ENCODE measurements at regions not wholly inside any gene's neighbourhood (a gene's known extent, or its start where the extent isn't known, plus 50 kb on each side); places are given as distances from the start of the nearest gene placed in this dataset.
"Not testable (repeated sequence)": the region's sequence is repeated elsewhere in the genome, so short reads cannot be mapped to it uniquely, and the experiment has no call there.

DNA sequence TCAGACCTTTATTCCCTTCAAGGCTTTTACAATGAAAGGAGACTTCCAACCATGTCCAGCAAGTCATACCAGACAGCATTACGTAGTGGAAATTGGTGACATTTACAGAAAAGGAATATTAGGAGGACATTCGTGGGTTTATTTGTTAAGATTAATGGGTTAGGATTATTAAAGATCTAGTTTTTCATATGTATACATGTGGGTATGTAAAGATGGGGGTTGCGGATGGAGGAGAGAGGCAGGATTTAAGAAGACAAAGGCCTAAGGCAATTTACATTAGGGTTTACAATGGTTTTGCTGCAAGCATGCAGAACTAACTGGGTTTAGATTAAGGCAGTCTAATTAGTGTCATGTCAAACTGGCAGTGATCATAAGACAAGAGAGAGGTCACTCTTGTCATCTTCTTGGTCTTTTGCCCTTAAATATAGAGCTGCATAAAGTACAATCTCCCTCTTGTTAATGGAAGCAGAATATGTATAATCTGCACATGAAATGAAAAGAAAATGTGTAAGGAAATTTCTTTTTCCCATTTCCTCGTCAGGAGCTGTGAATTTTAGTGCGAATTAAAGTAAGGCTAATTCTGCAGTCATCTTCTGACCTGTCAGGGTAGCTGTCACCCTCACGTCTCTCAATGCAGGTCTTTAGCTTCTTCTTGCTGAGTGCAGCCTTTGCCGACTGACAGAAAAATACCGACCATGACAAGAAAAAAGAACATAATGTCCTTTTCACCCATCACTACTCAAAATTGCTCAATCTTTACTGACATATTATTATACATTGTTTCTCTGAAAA lies 258.9 kb upstream of the MEIS2 start:
- Mint-ChIP-seq H3K4me3 (no peak overlapping the region), H3K4me1 (no peaks in the 10 kb centered on the region), H3K27me3 (no peaks in the 10 kb centered on the region), H3K9me3 (peaks cover 0 to 7% of the 10 kb centered on the region in 2 donors), H3K27ac (no peak overlapping the region)
- DNase-seq = no peak
- ATAC-seq = no peak

DNA sequence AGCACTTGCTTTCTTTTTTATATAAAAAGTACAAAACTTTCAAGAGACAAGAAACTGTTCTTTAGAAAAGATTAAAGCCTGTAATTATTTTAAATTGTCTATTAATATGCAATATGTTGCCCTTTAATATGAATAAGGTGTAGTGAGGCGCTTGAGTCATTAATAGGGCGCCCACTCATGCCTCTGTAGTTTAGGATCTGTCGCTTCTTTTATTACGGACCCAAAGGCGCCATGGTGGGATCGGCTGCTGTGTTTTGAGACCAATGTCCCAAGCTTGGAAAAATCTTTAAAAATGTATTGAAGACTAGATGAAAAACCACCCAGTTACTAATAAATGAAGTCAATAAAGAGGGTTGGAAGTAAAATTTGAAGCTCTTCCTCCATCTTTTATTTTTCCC lies 259.5 kb upstream of the MEIS2 start:
- H3K9me3 Mint-ChIP-seq = peaks cover 0 to 7% of the 10 kb centered on the region in 2 donors
- no peaks in the 10 kb centered on the region for H3K27me3 Mint-ChIP-seq
- H3K27ac Mint-ChIP-seq = no peak overlapping the region

DNA sequence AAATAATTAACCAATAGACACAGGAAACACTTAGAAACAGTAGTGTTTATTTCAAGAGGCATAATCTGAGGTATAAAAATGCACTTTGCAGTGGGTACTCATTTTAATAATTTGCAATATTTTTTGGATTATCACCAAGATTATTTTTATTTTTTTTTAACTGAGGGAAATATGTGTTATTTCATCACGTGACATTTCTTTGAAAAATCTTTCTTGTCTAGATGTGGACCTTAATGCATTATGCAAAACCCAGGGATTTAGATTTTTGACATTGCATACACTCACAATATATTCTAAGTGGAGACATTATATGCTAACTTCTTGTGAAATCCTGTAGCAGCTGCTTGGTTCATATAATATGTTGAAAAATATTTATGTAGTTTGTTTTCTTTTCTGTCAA lies 260.4 kb upstream of the MEIS2 start:
- H3K4me3 Mint-ChIP-seq = no peak overlapping the region
- H3K9me3 Mint-ChIP-seq = peaks cover 0 to 7% of the 10 kb centered on the region in 2 donors
- no peaks in the 10 kb centered on the region for H3K27me3 Mint-ChIP-seq
- ATAC-seq (no peak), DNase-seq (no peak)
- no peak overlapping the region for H3K27ac Mint-ChIP-seq
- no peaks in the 10 kb centered on the region for H3K4me1 Mint-ChIP-seq

More for the DNA sequence above, 259.5 kb upstream of the MEIS2 start:
- H3K4me1 Mint-ChIP-seq = no peaks in the 10 kb centered on the region
- ATAC-seq (no peak), DNase-seq (no peak)
- H3K4me3 Mint-ChIP-seq = no peak overlapping the region

DNA sequence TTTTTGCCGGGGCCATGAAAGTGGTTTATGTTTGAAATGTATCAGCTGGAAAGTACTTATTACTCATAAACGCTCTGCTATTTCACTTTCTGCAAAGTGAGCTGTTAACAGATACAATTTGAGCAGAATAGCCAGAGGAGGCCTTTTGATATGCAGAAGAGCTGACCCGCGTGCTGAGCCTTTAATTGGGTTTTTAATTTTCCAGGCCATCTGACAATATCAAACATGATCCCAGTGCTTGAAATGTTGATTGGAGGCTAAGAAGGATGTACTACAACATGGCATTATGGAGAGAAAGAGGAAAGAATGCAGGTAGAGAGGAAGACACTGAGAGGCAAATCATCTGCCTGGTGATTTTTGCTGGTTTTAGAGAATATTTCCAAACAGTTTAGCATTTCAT lies 261.3 kb upstream of the MEIS2 start:
- no peak overlapping the region for H3K27ac Mint-ChIP-seq
- ATAC-seq = no peak

DNA sequence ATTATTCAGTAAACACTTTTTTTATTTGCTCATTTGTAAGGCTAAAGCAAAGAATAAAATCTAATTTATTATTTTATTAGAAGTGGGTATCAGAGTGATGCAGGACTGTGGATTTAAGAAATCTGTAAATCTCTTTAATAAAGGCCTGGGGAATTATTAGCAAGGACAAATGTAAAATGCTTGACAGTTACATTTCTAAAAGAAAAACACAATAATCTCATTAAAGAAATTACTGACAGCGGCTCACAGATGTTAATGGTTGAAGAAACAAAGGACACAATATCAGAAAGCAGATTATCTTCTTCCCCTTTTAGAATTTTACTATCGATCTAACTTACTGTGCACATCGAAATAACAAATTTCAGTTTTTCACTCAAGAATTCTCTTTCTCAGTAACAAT lies 262.1 kb upstream of the MEIS2 start:
- ATAC-seq = no peak
- DNase-seq = no peak
- Mint-ChIP-seq H3K9me3 (peaks cover 0 to 7% of the 10 kb centered on the region in 2 donors), H3K27me3 (no peaks in the 10 kb centered on the region), H3K4me1 (no peaks in the 10 kb centered on the region), H3K4me3 (no peak overlapping the region), H3K27ac (no peak overlapping the region)

More for the DNA sequence above, 261.3 kb upstream of the MEIS2 start:
- H3K9me3 Mint-ChIP-seq = peaks cover 0 to 7% of the 10 kb centered on the region in 2 donors
- H3K4me3 Mint-ChIP-seq = no peak overlapping the region
- H3K4me1 Mint-ChIP-seq = no peaks in the 10 kb centered on the region
- DNase-seq = no peak
- no peaks in the 10 kb centered on the region for H3K27me3 Mint-ChIP-seq

DNA sequence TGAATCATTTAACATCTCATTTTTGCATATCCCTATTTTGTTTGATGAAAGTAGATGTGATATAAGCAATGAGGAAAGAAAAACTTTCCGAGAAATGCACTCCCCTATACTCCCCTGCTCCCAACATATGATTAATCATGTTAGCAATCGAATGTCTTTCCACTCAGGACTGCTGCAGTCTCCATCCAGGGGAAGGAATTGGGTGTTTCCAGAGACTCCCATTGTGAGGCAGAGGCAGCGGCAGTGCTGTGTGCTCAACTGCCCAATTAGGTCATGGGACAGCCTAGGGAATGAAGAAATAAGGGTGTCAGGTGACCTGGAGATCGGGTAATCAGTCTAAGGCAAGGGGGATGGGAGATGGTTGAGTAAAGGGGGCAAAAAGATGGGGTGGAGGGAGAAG lies 268.6 kb upstream of the MEIS2 start:
- DNase-seq (no peak), ATAC-seq (no peak)
- Mint-ChIP-seq H3K4me3 (no peak overlapping the region), H3K27me3 (no peaks in the 10 kb centered on the region), H3K9me3 (peaks cover 4 to 18% of the 10 kb centered on the region in 2 donors), H3K4me1 (no peaks in the 10 kb centered on the region), H3K27ac (no peak overlapping the region)

DNA sequence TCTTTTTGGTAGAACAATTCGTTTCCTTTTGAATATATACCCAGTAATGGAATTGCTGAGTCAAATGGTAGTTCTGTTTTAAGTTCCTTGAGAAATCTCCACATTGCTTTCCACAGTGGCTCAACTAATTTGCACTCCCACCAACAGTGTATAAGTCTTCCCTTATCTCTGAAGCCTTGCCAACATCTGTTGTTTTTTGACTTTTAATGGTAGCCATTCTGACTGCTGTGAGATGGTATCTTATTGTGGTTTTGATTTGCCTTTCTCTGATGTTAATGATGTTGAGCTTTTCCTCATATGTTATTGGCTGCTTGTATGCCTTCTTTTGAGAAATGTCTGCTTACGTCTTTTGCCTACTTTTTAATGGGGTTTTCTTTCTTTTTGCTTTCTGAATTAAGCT lies 270.6 kb upstream of the MEIS2 start:
- Mint-ChIP-seq H3K4me3 (no peak overlapping the region), H3K27ac (no peak overlapping the region), H3K27me3 (no peaks in the 10 kb centered on the region), H3K9me3 (peaks cover 4 to 18% of the 10 kb centered on the region in 2 donors), H3K4me1 (no peaks in the 10 kb centered on the region)
- DNase-seq (no peak), ATAC-seq (no peak)

DNA sequence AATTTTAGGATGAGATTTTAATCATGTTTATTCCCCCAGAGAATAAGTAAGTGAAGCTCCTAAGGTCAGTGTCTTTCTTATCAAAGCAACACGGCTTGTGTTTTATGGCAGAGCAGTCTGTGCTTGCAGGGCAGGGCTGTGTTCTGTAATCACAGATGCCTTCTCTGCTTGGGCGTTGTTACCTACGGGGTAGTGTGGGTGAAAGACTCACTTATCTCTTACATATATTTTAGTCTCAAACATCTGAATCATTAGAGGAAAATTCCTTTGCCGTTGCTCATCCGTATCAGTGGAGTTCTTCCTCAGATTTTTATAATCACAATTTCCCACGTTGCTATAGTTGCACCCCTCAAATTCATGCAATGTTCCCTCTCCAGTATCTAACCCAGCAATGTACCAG lies 271.7 kb upstream of the MEIS2 start:
- DNase-seq (no peak), ATAC-seq (no peak)
- no peak overlapping the region for H3K27ac Mint-ChIP-seq
- no peaks in the 10 kb centered on the region for H3K27me3 Mint-ChIP-seq
- no peaks in the 10 kb centered on the region for H3K4me1 Mint-ChIP-seq
- peaks cover 4 to 19% of the 10 kb centered on the region in 2 donors for H3K9me3 Mint-ChIP-seq
- no peak overlapping the region for H3K4me3 Mint-ChIP-seq

DNA sequence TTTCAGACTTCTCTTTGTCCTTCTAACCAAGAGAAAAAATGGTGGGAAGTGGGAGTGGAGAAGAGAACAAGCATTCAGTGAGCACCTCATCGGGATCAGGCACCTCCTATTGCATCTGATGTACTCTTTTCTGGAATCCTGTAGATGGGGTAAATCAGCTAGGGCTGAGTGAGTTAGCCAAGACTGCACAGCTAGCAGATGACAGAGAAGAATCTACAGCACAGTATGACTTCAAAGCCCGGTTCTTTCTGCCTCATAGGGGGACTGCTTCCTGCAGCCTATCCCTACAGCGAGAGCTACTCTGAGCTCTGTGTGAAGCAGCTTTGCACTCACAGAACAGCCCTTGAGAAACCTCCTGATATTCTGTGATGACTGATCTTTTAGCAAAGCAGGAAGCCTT lies 275.2 kb upstream of the MEIS2 start:
- H3K4me1 Mint-ChIP-seq = no peaks in the 10 kb centered on the region
- ATAC-seq = no peak
- H3K27ac Mint-ChIP-seq = no peak overlapping the region
- peaks cover 0 to 17% of the 10 kb centered on the region in 2 donors for H3K9me3 Mint-ChIP-seq
- DNase-seq = no peak
- H3K4me3 Mint-ChIP-seq = no peak overlapping the region
- no peaks in the 10 kb centered on the region for H3K27me3 Mint-ChIP-seq

DNA sequence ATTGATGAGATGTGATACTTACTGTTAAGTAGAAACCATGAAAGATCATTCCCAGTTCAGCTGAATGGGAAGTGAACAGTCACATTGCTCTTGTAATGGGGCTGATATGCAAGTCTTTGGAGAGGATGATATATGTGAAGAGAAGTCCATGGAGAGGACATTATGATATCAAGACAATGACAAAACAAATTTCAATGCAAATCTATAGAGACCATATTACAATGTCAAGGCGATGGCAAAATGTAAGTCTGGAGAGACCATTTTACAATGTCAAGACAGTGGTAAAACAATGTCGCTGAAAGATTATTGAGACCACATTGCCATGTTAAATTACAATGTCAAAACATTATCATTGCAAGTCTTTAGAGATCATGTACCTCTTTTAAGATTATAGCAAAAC lies 277.1 kb upstream of the MEIS2 start:
- DNase-seq = no peak
- H3K4me3 Mint-ChIP-seq = no peak overlapping the region
- no peak overlapping the region for H3K27ac Mint-ChIP-seq
- no peaks in the 10 kb centered on the region for H3K27me3 Mint-ChIP-seq
- H3K9me3 Mint-ChIP-seq = peaks cover 0 to 12% of the 10 kb centered on the region in 2 donors
- ATAC-seq = no peak
- H3K4me1 Mint-ChIP-seq = no peaks in the 10 kb centered on the region

DNA sequence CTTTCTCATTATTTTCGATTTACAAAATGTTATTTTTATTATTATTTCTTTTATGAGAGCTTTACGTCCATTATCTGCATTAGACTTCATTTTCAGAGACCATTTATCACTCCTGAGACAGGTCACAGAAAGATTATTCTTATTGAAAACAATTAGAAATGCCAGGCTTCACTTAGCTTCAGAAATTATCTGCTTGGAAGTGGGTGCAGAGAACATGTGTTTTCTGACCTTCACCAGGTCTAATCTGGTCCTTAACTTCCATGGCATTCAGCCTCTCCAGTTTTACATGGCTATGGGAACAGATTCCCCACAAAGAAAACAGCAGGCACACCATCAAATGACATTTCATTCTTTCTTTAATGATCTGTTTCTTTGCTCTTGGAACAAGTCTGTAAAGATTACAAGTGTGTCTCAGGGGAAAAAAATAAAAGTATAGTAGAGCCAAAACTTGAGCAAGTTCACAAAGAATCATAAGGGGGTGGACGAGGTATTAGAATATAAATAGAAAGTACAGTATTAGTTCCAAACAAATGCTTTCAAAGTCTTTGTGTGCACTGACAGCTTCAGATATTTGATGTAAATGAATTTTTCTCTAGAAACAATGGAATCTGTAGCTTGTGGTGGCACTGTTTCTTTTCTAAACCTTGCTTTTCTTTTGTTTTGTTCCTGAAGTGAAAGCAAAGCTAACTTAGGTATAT lies 294.2 kb upstream of the MEIS2 start:
- Mint-ChIP-seq H3K4me1 (no peaks in the 10 kb centered on the region), H3K4me3 (no peak overlapping the region), H3K27me3 (no peaks in the 10 kb centered on the region), H3K27ac (no peak overlapping the region), H3K9me3 (peaks cover 10 to 30% of the 10 kb centered on the region in 2 donors)
- ATAC-seq = no peak
- DNase-seq = no peak

DNA sequence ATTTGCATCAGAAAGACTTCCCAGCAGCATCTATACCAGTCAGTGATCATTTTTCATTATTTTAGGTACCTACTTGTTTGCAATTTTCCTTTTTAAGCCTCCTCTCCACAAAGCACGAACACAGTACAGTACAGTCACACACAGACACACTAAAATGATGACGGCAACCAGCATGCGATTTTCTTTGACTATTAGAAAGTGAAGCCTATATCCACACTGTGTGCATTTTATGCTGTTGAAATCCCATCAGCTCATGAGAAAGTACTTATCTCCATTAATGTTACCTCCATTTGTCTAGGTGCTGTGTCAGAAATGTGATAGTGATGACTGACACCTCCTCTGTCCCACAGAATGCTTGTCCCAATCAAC lies 294.7 kb upstream of the MEIS2 start:
- no peaks in the 10 kb centered on the region for H3K27me3 Mint-ChIP-seq
- ATAC-seq = no peak
- no peak for DNase-seq

DNA sequence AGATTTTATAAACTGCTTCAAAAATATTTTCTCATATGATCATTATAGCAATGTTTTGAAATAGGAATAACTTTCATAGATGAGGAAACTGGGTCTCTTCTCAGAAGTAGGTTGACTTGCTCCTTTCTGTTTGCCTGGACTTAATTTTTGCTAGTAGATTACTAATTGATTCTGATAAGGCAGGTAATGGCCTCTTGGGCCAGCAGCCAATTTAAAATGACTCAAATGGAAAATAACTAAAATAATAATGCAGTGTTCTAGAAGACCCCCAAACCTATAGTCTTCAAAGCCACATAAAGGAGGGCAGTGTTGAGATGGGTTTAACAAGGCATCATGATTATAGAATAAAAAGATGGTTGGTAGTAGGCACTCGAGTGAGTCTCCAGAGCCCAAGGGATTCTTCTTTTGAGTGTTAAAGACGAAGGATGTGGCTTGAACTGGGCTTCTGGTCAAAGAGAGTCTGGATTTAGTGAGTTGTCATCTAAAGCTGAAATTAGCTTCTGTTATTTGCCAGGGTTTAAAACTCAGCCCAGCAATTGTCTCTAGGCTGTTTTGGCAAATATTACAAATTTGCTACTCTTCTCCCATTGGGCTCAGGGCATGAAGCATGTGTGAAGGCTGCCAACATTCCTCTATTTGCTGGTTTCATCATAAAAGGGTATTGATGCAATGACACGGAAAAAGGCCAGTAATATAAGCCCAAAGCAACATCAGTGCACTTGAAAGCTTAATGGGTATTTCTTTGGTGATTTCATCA lies 297.1 kb upstream of the MEIS2 start:
- Mint-ChIP-seq H3K4me1 (no peaks in the 10 kb centered on the region), H3K4me3 (no peak overlapping the region), H3K27ac (peak overlapping the region in 1 of 2 donors; percentile 42), H3K27me3 (no peaks in the 10 kb centered on the region), H3K9me3 (peaks cover 0 to 11% of the 10 kb centered on the region in 2 donors)
- ATAC-seq (no peak), DNase-seq (no peak)

More for the DNA sequence above, 294.7 kb upstream of the MEIS2 start:
- no peak overlapping the region for H3K4me3 Mint-ChIP-seq
- peaks cover 6 to 25% of the 10 kb centered on the region in 2 donors for H3K9me3 Mint-ChIP-seq
- no peaks in the 10 kb centered on the region for H3K4me1 Mint-ChIP-seq
- H3K27ac Mint-ChIP-seq = no peak overlapping the region

DNA sequence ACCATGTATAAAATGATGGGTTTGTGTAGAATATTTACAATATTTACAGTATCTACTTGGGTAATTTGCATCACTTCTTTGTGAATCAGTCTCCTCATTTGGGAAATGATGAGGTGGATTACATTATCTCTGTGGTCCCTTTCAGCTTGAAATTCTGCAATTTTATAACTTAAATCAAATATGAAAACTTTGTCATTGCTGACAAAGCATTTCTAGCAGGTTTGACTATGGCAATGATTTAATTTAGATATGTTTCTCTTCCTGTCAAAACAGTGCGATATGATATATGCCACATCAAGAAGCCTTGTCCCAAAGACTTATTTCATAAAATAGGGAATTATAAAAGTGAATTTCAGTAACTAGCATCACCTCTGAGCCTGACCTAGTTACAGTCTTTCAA lies 315.8 kb upstream of the MEIS2 start:
- H3K4me1 Mint-ChIP-seq = no peaks in the 10 kb centered on the region
- H3K4me3 Mint-ChIP-seq = no peak overlapping the region
- no peaks in the 10 kb centered on the region for H3K27me3 Mint-ChIP-seq
- no peak overlapping the region for H3K27ac Mint-ChIP-seq
- ATAC-seq (no peak), DNase-seq (no peak)
- H3K9me3 Mint-ChIP-seq = peaks cover 0 to 19% of the 10 kb centered on the region in 2 donors

DNA sequence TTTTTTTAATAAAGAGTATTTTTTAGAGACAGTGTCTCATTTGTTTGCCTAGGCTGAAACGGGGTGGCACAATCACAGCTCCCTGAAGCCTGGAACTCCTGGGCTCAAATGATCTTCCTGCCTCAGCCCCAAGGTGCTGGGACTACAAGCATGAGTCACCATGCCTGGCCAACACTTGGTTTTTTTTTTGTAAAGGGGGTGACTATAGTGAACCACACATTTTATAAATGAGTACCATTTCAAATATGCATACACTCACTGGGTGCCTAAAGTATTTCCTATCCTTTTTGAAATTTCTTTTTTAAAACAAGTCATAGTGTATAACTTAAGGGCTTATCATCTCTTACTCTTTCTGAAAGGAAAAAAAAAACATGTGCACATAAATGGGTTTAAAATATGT lies 325.2 kb upstream of the MEIS2 start:
- Mint-ChIP-seq H3K4me1 (no peaks in the 10 kb centered on the region), H3K27ac (no peak overlapping the region), H3K27me3 (no peaks in the 10 kb centered on the region), H3K4me3 (no peak overlapping the region), H3K9me3 (peaks cover 0 to under 1% of the 10 kb centered on the region in 2 donors)
- DNase-seq (no peak), ATAC-seq (no peak)

DNA sequence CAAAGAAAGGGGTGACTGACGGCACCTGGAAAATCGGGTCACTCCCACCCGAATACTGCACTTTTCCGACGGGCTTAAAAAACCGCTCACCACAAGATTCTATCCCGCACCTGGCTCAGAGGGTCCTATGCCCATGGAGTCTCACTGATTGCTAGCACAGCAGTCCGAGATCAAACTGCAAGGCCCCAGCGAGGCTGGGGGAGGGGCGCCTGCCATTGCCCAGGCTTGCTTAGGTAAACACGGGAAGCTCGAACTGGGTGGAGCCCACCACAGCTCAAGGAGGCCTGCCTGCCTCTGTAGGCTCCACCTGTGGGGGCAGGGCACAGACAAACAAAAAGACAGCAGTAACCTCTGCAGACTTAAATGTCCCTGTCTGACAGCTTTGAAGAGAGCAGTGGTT lies 327.0 kb upstream of the MEIS2 start:
- not testable (repeated sequence) for H3K4me1 Mint-ChIP-seq, H3K9me3 Mint-ChIP-seq, ATAC-seq, H3K4me3 Mint-ChIP-seq, H3K27ac Mint-ChIP-seq, DNase-seq, H3K27me3 Mint-ChIP-seq

All from stimulated activated naive CD8-positive, alpha-beta T cell treated with anti-CD3 and anti-CD28 coated beads, Interleukin-15, amount 100 ng/mL, for 72 hours (primary cell).